Mammary epithelial cell (primary cell): ENCODE measurements at regions not wholly inside any gene's neighbourhood (a gene's known extent, or its start where the extent isn't known, plus 50 kb on each side); places are given as distances from the start of the nearest gene placed in this dataset.

Source experiments
- EZH2 ChIP-seq: IDR thresholded peaks from 2 replicates; pipeline ENCODE4 v1.6.1; 2012; ENCODE audit warnings: low read length, inconsistent platforms, borderline replicate concordance
- TF ChIP-seq, protein P1 (sequence below), 2 donors: IDR thresholded peaks in 1 of 2; conservative IDR thresholded peaks in 1 of 2; 2 replicates each; pipeline ENCODE4 v1.5.1; 2011 to 2012; ENCODE audit warnings: inconsistent platforms in 2 of 2, low read length in 2 of 2, mild to moderate bottlenecking in 2 of 2, control low read depth in 1 of 2, low read depth in 1 of 2; ENCODE audit not compliant: insufficient read depth in 1 of 2; ENCODE audit errors: extremely low read depth in 1 of 2

DNA sequence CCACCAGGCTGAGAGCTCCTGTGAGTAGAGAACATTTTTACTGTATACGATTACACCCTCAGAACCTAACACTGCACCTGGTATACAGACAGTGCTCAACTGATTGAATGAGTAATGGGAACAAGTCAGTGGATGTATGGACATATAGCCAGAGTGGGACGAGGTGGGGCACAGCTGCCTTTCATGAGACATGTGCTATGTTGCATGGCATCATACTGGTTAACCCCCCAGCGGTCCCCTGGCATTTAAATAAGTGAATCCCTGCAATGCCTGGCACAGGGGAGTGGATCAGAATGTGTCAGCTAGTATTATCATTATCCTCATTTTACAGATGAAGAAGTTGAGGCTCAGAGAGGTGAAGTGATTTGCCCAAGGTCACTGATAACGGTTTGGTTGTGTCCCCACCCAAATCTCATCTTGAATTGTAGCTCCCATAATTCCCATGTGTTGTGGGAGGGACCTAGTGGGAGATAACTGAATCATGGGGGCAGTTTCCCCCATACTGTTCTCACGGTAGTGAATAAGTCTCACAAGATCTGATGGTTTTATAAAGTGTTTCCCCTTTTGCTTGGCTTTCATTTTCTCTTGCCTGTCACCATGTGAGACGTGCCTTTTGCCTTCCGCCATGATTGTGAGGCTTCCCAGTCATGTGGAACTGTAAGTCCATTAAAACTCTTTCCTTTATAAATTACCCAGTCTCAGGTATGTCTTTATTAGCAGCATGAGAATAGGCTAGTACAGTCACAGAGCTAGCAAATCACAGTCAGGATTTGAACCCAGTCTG lies 56.0 kb upstream of the ATP2B2 start:
- TF ChIP-seq, protein P1, sequence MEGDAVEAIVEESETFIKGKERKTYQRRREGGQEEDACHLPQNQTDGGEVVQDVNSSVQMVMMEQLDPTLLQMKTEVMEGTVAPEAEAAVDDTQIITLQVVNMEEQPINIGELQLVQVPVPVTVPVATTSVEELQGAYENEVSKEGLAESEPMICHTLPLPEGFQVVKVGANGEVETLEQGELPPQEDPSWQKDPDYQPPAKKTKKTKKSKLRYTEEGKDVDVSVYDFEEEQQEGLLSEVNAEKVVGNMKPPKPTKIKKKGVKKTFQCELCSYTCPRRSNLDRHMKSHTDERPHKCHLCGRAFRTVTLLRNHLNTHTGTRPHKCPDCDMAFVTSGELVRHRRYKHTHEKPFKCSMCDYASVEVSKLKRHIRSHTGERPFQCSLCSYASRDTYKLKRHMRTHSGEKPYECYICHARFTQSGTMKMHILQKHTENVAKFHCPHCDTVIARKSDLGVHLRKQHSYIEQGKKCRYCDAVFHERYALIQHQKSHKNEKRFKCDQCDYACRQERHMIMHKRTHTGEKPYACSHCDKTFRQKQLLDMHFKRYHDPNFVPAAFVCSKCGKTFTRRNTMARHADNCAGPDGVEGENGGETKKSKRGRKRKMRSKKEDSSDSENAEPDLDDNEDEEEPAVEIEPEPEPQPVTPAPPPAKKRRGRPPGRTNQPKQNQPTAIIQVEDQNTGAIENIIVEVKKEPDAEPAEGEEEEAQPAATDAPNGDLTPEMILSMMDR (conservative IDR thresholded peaks at IDR 0.05 in 1 of 2, IDR thresholded peaks at IDR 0.05 in 1 of 2; ENCODE audit: extremely low read depth in 1 of 2, insufficient read depth in 1 of 2, low read depth in 1 of 2, low read length in 2 of 2), result no peak
- no peak for TF ChIP-seq EZH2
